ENCODE measurements at regions not wholly inside any gene's neighbourhood (a gene's known extent, or its start where the extent isn't known, plus 50 kb on each side); places are given as distances from the start of the nearest gene placed in this dataset.
"Not testable (repeated sequence)": the region's sequence is repeated elsewhere in the genome, so short reads cannot be mapped to it uniquely, and the experiment has no call there.

GRCh38 chr12:93006471-93007208 lies 77.5 kb upstream of the EEA1 start:
- DNase-seq (ENCODE audit: low spot score), result no peak

GRCh38 chr12:93007544-93007943 lies 78.4 kb upstream of the EEA1 start:
- DNase-seq (ENCODE audit: low spot score) (no peak), ATAC-seq (ENCODE audit: low read depth) (no peak)
- H3K36me3 ChIP-seq (ENCODE audit: low read depth), result no peaks in the 10 kb centered on the region
- no peak for TF ChIP-seq CTCF (IDR thresholded peaks at IDR 0.05; ENCODE audit: poor library complexity, severe bottlenecking)
- peaks cover 2% of the 10 kb centered on the region for H3K9me3 ChIP-seq (ENCODE audit: severe bottlenecking)
- no peaks in the 10 kb centered on the region for H3K27me3 ChIP-seq (ENCODE audit: insufficient read depth, poor library complexity, severe bottlenecking)
- no peak overlapping the region for H3K4me3 ChIP-seq (ENCODE audit: severe bottlenecking)
- H3K27ac ChIP-seq (ENCODE audit: poor library complexity, severe bottlenecking), result no peak overlapping the region
- H3K4me1 ChIP-seq (ENCODE audit: insufficient read depth, poor library complexity, severe bottlenecking), result peaks cover 2% of the 10 kb centered on the region

More at GRCh38 chr12:93006471-93007208, 77.5 kb upstream of the EEA1 start:
- H3K27ac ChIP-seq (ENCODE audit: poor library complexity, severe bottlenecking), result no peak overlapping the region
- H3K9me3 ChIP-seq (ENCODE audit: severe bottlenecking), result peaks cover 2% of the 10 kb centered on the region
- no peak for TF ChIP-seq CTCF (IDR thresholded peaks at IDR 0.05; ENCODE audit: poor library complexity, severe bottlenecking)
- H3K4me1 ChIP-seq (ENCODE audit: insufficient read depth, poor library complexity, severe bottlenecking), result peaks cover 6% of the 10 kb centered on the region
- H3K27me3 ChIP-seq (ENCODE audit: insufficient read depth, poor library complexity, severe bottlenecking), result no peaks in the 10 kb centered on the region
- H3K4me3 ChIP-seq (ENCODE audit: severe bottlenecking), result no peak overlapping the region
- no peak for ATAC-seq (ENCODE audit: low read depth)
- H3K36me3 ChIP-seq (ENCODE audit: low read depth), result no peaks in the 10 kb centered on the region

GRCh38 chr12:93008044-93008778 lies 79.1 kb upstream of the EEA1 start:
- H3K4me1 ChIP-seq (ENCODE audit: insufficient read depth, poor library complexity, severe bottlenecking), result no peaks in the 10 kb centered on the region
- no peaks in the 10 kb centered on the region for H3K27me3 ChIP-seq (ENCODE audit: insufficient read depth, poor library complexity, severe bottlenecking)
- TF ChIP-seq CTCF (IDR thresholded peaks at IDR 0.05; ENCODE audit: poor library complexity, severe bottlenecking), result no peak
- peaks cover 2% of the 10 kb centered on the region for H3K9me3 ChIP-seq (ENCODE audit: severe bottlenecking)
- no peak for ATAC-seq (ENCODE audit: low read depth)
- no peak for DNase-seq (ENCODE audit: low spot score)
- no peak overlapping the region for H3K4me3 ChIP-seq (ENCODE audit: severe bottlenecking)
- no peaks in the 10 kb centered on the region for H3K36me3 ChIP-seq (ENCODE audit: low read depth)
- no peak overlapping the region for H3K27ac ChIP-seq (ENCODE audit: poor library complexity, severe bottlenecking)

GRCh38 chr12:93008880-93009279 lies 79.8 kb upstream of the EEA1 start:
- not testable (repeated sequence) for H3K27ac ChIP-seq (ENCODE audit: poor library complexity, severe bottlenecking); ATAC-seq (ENCODE audit: low read depth); H3K36me3 ChIP-seq (ENCODE audit: low read depth); H3K4me1 ChIP-seq (ENCODE audit: insufficient read depth, poor library complexity, severe bottlenecking); H3K4me3 ChIP-seq (ENCODE audit: severe bottlenecking); H3K27me3 ChIP-seq (ENCODE audit: insufficient read depth, poor library complexity, severe bottlenecking); DNase-seq (ENCODE audit: low spot score); H3K9me3 ChIP-seq (ENCODE audit: severe bottlenecking)

- DNase-seq (ENCODE audit: low spot score), result no peak
- Histone ChIP-seq H3K4me3 (ENCODE audit: severe bottlenecking) (no peak overlapping the region), H3K36me3 (ENCODE audit: low read depth) (no peaks in the 10 kb centered on the region), H3K27ac (ENCODE audit: poor library complexity, severe bottlenecking) (no peak overlapping the region), H3K4me1 (ENCODE audit: insufficient read depth, poor library complexity, severe bottlenecking) (no peaks in the 10 kb centered on the region), H3K27me3 (ENCODE audit: insufficient read depth, poor library complexity, severe bottlenecking) (no peaks in the 10 kb centered on the region), H3K9me3 (ENCODE audit: severe bottlenecking) (no peaks in the 10 kb centered on the region)
- TF ChIP-seq CTCF (IDR thresholded peaks at IDR 0.05; ENCODE audit: poor library complexity, severe bottlenecking), result no peak
- no peak for ATAC-seq (ENCODE audit: low read depth)
Observed at GRCh38 chr12:93009533-93009932, 80.4 kb upstream of the EEA1 start.
